D721Med (cell line): ENCODE measurements at regions not wholly inside any gene's neighbourhood (a gene's known extent, or its start where the extent isn't known, plus 50 kb on each side); places are given as distances from the start of the nearest gene placed in this dataset.

ENCODE experiments used
- DNase-seq: peaks from one replicate; pipeline ENCODE4 v3.0.0; 2011; ENCODE audit warnings: low spot score; ENCODE audit not compliant: insufficient read length
- FAIRE-seq: peaks from 2 replicates; lab custom pipeline; 2011; peaks lifted over from hg19 to GRCh38; lab: Jason Lieb, UNC
- CTCF ChIP-seq: IDR thresholded peaks from 2 replicates; pipeline ENCODE4 v1.5.1; 2012; ENCODE audit warnings: mild to moderate bottlenecking, control low read depth; ENCODE audit not compliant: insufficient read depth; ENCODE audit errors: missing control alignments

DNA sequence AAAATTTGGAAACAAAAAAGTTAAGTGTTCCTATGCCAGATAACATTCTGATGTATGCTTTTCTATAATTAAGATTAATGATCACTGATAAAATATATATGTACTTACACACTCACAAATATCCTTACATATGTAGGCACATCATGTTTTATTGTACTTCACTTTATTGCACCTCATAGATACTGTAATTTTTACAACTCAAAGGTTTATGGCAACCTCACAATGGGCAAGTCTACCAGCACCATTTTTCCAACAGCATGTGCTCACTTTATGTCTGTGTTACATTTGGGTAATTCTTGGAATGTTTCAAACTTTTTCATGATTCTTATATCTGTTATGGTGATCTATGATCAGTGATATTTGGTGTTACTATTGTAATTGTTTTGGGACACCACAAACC lies 57.8 kb upstream of the GPRIN3 start:
- peak; percentile 38 for FAIRE-seq
- DNase-seq: no peak
- no peak for TF ChIP-seq CTCF

- DNase-seq: no peak
- no peak for FAIRE-seq
- no peak for TF ChIP-seq CTCF
These were observed 56.9 kb upstream of the GPRIN3 start for GRCh38 chr4:89364541-89364940.

GRCh38 chr4:89363786-89364185 lies 56.2 kb upstream of the GPRIN3 start:
- DNase-seq: no peak
- no peak for TF ChIP-seq CTCF
- no peak for FAIRE-seq

DNA sequence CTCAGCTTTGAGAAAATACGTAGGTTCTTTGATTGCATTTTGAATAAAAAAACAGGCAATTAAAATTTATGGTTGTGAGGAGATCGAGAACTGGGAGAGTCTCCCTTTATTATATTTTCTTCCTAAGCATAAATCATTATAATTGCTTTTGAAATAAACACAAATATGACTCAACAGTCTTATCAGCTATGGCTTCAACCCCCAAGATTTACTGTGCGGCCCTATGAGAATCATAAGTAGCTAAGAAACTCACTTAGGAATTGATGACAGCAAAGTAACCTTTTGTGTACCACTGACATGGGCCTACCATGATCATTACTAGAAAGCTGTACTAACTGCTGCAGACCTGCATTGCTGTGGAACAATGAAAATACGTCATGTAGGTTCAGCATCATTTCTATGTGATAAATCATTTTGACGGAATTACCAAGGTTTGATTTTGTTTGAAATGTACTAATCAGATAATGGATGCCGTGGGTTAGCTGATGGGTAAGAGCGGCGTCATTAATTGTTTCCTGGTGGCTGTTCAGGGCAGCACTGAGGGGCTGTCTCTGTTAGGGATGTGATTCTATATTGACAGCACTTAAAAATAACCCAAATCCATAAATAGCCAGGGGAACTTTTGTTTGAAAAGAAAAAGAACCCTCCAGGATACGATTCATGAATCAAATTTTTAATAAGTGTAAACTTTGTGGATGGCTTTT lies 51.5 kb upstream of the GPRIN3 start:
- TF ChIP-seq CTCF: no peak
- DNase-seq: no peak
- peak; percentile 76 for FAIRE-seq

GRCh38 chr4:89357787-89358186 lies 50.2 kb upstream of the GPRIN3 start:
- no peak for FAIRE-seq
- no peak for TF ChIP-seq CTCF
- no peak for DNase-seq
